ENCODE measurements at regions not wholly inside any gene's neighbourhood (a gene's known extent, or its start where the extent isn't known, plus 50 kb on each side); places are given as distances from the start of the nearest gene placed in this dataset.

GRCh38 chr20:55530763-55531162, 474.6 kb downstream of the CBLN4 start:
- no peak for TF ChIP-seq CTCF (IDR thresholded peaks at IDR 0.05)
- TF ChIP-seq ZFX (IDR thresholded peaks at IDR 0.05; ENCODE audit: borderline replicate concordance), result no peak
